GM12892 (cell line): ENCODE measurements at regions not wholly inside any gene's neighbourhood (a gene's known extent, or its start where the extent isn't known, plus 50 kb on each side); places are given as distances from the start of the nearest gene placed in this dataset.

Experiments used
- POLR2A ChIP-seq: IDR thresholded peaks from 2 replicates; pipeline ENCODE4 v1.6.1; 2011; ENCODE audit warnings: low read depth, low read length, control low read depth
- POLR2AphosphoS5 ChIP-seq: IDR thresholded peaks from 2 replicates; pipeline ENCODE4 v1.6.1; 2011; ENCODE audit warnings: low read depth, low read length, control low read depth
- TAF1 ChIP-seq: IDR thresholded peaks from 2 replicates; pipeline ENCODE4 v1.6.1; 2011; ENCODE audit warnings: low read depth, mild to moderate bottlenecking, control low read depth, low read length, borderline replicate concordance

DNA sequence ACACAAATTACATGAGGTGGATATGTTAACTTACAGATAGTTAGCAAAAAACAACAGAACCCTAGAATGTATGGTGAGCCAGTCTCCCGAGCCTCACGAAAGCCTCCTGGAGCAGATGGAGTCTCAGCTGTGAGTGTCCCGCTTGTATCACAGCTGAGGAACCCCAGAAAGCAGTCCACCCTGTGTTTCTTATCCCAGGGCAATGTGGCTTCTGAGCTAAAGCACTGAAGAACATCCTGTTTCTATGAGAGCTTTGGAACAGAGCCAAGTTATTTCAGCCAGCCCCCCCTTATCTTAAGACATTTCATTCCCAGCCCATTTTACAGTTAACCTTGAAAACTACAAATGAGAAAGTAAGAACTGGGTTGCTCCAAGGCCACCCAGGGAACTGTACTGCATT is 1220.9 kb upstream of the CDH6 start:
- no peak for TF ChIP-seq POLR2AphosphoS5
- no peak for TF ChIP-seq POLR2A
- no peak for TF ChIP-seq TAF1
